H1 (cell line): ENCODE measurements at regions not wholly inside any gene's neighbourhood (a gene's known extent, or its start where the extent isn't known, plus 50 kb on each side); places are given as distances from the start of the nearest gene placed in this dataset.

Experiments used
- CTCF ChIA-PET: fragments of 300-600 bp; sonication (Branson Sonifier 250); formaldehyde crosslinking; loops from one replicate; lab custom pipeline; 2021; ENCODE audit not compliant: partially characterized antibody; lab: Charles Lee
- POLR2A ChIA-PET: fragments of 300-600 bp; sonication (Branson Sonifier 250); formaldehyde crosslinking; loops from one replicate; lab custom pipeline; 2021; ENCODE audit warnings: inconsistent platforms; ENCODE audit not compliant: partially characterized antibody; lab: Charles Lee
- DNase-seq, 2 experiments: peaks; one replicate each; pipeline versions ENCODE4 v3.0.0 to v3.0.0-alpha.2; 2010 to 2022; ENCODE audit warnings: low spot score in 2 of 2, low read depth in 1 of 2, mixed read lengths in 1 of 2
- FAIRE-seq: peaks from 2 replicates; lab custom pipeline; 2011; peaks lifted over from hg19 to GRCh38; lab: Jason Lieb, UNC
- H2AFZ ChIP-seq: 2 replicates; pipeline ENCODE4 v1.8.1; 2012; ENCODE audit warnings: low read length, inconsistent platforms
- H2AK5ac ChIP-seq: 2 replicates; pipeline ENCODE4 v1.6.1; 2013; ENCODE audit warnings: low read depth, low read length
- H2BK120ac ChIP-seq: replicated peaks from 2 replicates; pipeline ENCODE3; 2013; ENCODE audit warnings: low read depth, low read length, inconsistent platforms
- H2BK12ac ChIP-seq: 2 replicates; pipeline ENCODE4 v1.6.1; 2013; ENCODE audit warnings: low read depth, low read length
- H2BK15ac ChIP-seq: 2 replicates; pipeline ENCODE4 v1.6.1; 2013; ENCODE audit warnings: low read length
- H2BK20ac ChIP-seq: 2 replicates; pipeline ENCODE4 v1.6.1; 2013; ENCODE audit warnings: low read length
- H2BK5ac ChIP-seq: 2 replicates; pipeline ENCODE4 v1.6.1; 2013; ENCODE audit warnings: low read depth, low read length
- H3K14ac ChIP-seq: 2 replicates; pipeline ENCODE4 v1.6.1; 2013; ENCODE audit warnings: inconsistent platforms; ENCODE audit not compliant: insufficient read length
- H3K18ac ChIP-seq: 2 replicates; pipeline ENCODE4 v1.6.1; 2013; ENCODE audit warnings: low read length; ENCODE audit errors: extremely low read depth
- H3K23ac ChIP-seq: 2 replicates; pipeline ENCODE4 v1.6.1; 2013; ENCODE audit warnings: inconsistent platforms; ENCODE audit not compliant: insufficient read length
- H3K23me2 ChIP-seq: 2 replicates; pipeline ENCODE4 v1.6.1; 2013; ENCODE audit warnings: low read depth, low read length
- H3K27ac ChIP-seq: 2 replicates; pipeline ENCODE4 v1.6.1; 2011; ENCODE audit warnings: low read depth, low read length, inconsistent platforms
- H3K27me3 ChIP-seq, 4 experiments: replicated peaks in 1 of 4; 1 replicate in 1 of 4; 2 replicates in 3 of 4; pipeline versions ENCODE4 v1.6.1 to v1.8.1; 2011 to 2013; ENCODE audit warnings: low read length in 3 of 4, mild to moderate bottlenecking in 3 of 4, inconsistent platforms in 2 of 4, mixed read lengths in 2 of 4, moderate library complexity in 1 of 4; ENCODE audit not compliant: control insufficient read depth in 3 of 4, insufficient read depth in 3 of 4; ENCODE audit errors: extremely low read depth in 1 of 4
- H3K36me3 ChIP-seq, 4 experiments: 2 replicates each; pipeline versions ENCODE4 v1.6.1 to v1.8.1; 2011 to 2013; ENCODE audit warnings: mild to moderate bottlenecking in 4 of 4, low read length in 3 of 4, moderate library complexity in 2 of 4, control low read depth in 1 of 4, inconsistent platforms in 1 of 4; ENCODE audit not compliant: insufficient read depth in 4 of 4, control insufficient read depth in 2 of 4
- H3K4ac ChIP-seq: replicated peaks from 2 replicates; pipeline ENCODE3; 2013; ENCODE audit warnings: low read length, low read depth, mixed read lengths, inconsistent platforms; ENCODE audit not compliant: insufficient read length
- H3K4me1 ChIP-seq, 4 experiments: replicated peaks in 1 of 4; 1 replicate in 1 of 4; 2 replicates in 3 of 4; pipeline versions ENCODE4 v1.6.1 to v1.8.1; 2011 to 2013; ENCODE audit warnings: low read length in 3 of 4, inconsistent platforms in 2 of 4, mixed read lengths in 1 of 4; ENCODE audit not compliant: insufficient read depth in 4 of 4, control insufficient read depth in 3 of 4
- H3K4me2 ChIP-seq, 2 experiments: 2 replicates each; pipeline versions ENCODE4 v1.6.1 to v1.8.1; 2011 to 2013; ENCODE audit warnings: low read depth in 2 of 2, low read length in 2 of 2, control low read depth in 1 of 2, inconsistent platforms in 1 of 2, mild to moderate bottlenecking in 1 of 2; ENCODE audit not compliant: insufficient read depth in 1 of 2
- H3K4me3 ChIP-seq, 4 experiments: fragments of 200-600, 300-600 bp in 1 of 4; sonication (generic), shearing (Covaris generic), sonication (Bioruptor Twin) in 1 of 4; 2 replicates each; pipeline versions ENCODE4 v1.5.1 to v1.8.1; 2011 to 2016; ENCODE audit warnings: low read length in 4 of 4, low read depth in 3 of 4, control low read depth in 2 of 4, inconsistent platforms in 2 of 4, mild to moderate bottlenecking in 2 of 4, mixed read lengths in 1 of 4, moderate library complexity in 1 of 4; ENCODE audit not compliant: insufficient read depth in 2 of 4; ENCODE audit errors: extremely low read depth in 1 of 4
- H3K56ac ChIP-seq: replicated peaks from 2 replicates; pipeline ENCODE3; 2013; ENCODE audit warnings: low read depth, mild to moderate bottlenecking, mixed read lengths, low read length, inconsistent platforms; ENCODE audit not compliant: insufficient read length
- H3K79me1 ChIP-seq: 2 replicates; pipeline ENCODE4 v1.6.1; 2013; ENCODE audit warnings: low read depth, low read length, control low read depth
- H3K79me2 ChIP-seq, 2 experiments: 2 replicates each; pipeline versions ENCODE4 v1.6.1 to v1.8.1; 2012 to 2013; ENCODE audit warnings: low read length in 2 of 2, mild to moderate bottlenecking in 2 of 2, inconsistent platforms in 1 of 2; ENCODE audit not compliant: insufficient read depth in 2 of 2, control insufficient read depth in 1 of 2
- H3K9ac ChIP-seq, 4 experiments: replicated peaks in 1 of 4; 1 replicate in 1 of 4; 2 replicates in 3 of 4; pipeline versions ENCODE4 v1.6.1 to v1.8.1; 2011 to 2013; ENCODE audit warnings: low read depth in 3 of 4, low read length in 3 of 4, control low read depth in 2 of 4, mild to moderate bottlenecking in 2 of 4, moderate library complexity in 2 of 4, inconsistent platforms in 1 of 4; ENCODE audit errors: extremely low read depth in 1 of 4
- H3K9me3 ChIP-seq, 2 experiments: 2 replicates each; pipeline versions ENCODE4 v1.6.1 to v1.8.1; 2012 to 2013; ENCODE audit warnings: mild to moderate bottlenecking in 2 of 2, moderate library complexity in 2 of 2, control low read depth in 1 of 2, inconsistent platforms in 1 of 2, low read depth in 1 of 2, low read length in 1 of 2, mixed read lengths in 1 of 2; ENCODE audit not compliant: insufficient read depth in 2 of 2
- H4K20me1 ChIP-seq, 2 experiments: replicated peaks in 1 of 2; 2 replicates each; pipeline versions ENCODE3 to v1.8.1; 2011 to 2013; ENCODE audit warnings: inconsistent platforms in 2 of 2, low read length in 2 of 2, mild to moderate bottlenecking in 1 of 2; ENCODE audit not compliant: insufficient read depth in 2 of 2, control insufficient read depth in 1 of 2
- H4K5ac ChIP-seq: 2 replicates; pipeline ENCODE4 v1.6.1; 2013; ENCODE audit warnings: low read length, low read depth, mixed read lengths, inconsistent platforms; ENCODE audit not compliant: insufficient read length
- H4K8ac ChIP-seq: 2 replicates; pipeline ENCODE4 v1.8.0; 2013; ENCODE audit warnings: mild to moderate bottlenecking, moderate library complexity, low read length, inconsistent platforms; ENCODE audit not compliant: insufficient read depth; ENCODE audit errors: extremely low read depth
- H4K91ac ChIP-seq: replicated peaks from 2 replicates; pipeline ENCODE3; 2013; ENCODE audit warnings: low read length, mixed read lengths, inconsistent platforms; ENCODE audit not compliant: insufficient read length
- CHD1 ChIP-seq: IDR thresholded peaks from 2 replicates; pipeline ENCODE4 v1.6.1; 2012; ENCODE audit warnings: low read depth, low read length, improper control_type of control experiment
- CHD2 ChIP-seq: IDR thresholded peaks from 2 replicates; pipeline ENCODE4 v1.6.1; 2012; ENCODE audit warnings: low read length, improper control_type of control experiment
- CREB1 ChIP-seq: IDR thresholded peaks from 2 replicates; pipeline ENCODE4 v1.6.1; 2012; ENCODE audit warnings: inconsistent platforms
- CTBP2 ChIP-seq: IDR thresholded peaks from 2 replicates; pipeline ENCODE4 v1.7.0; 2011; ENCODE audit warnings: borderline replicate concordance, mild to moderate bottlenecking, moderate library complexity, mixed read lengths, low read length; ENCODE audit not compliant: insufficient read depth, insufficient read length
- HDAC6 ChIP-seq: IDR thresholded peaks from one replicate; pipeline ENCODE4 v1.7.1; 2012; ENCODE audit warnings: low read depth, mild to moderate bottlenecking, inconsistent platforms, low read length, moderate library complexity
- PHF8 ChIP-seq: fragments of 200-600 bp; sonication (generic); conservative IDR thresholded peaks from 2 replicates; pipeline ENCODE4 v1.7.1; 2012; ENCODE audit warnings: low read depth, mild to moderate bottlenecking, inconsistent platforms, low read length, moderate library complexity
- SIN3A ChIP-seq, 2 experiments: IDR thresholded peaks in 1 of 2; conservative IDR thresholded peaks in 1 of 2; 2 replicates each; pipeline ENCODE4 v1.6.1; 2011 to 2012; ENCODE audit warnings: low read length in 2 of 2, improper control_type of control experiment in 1 of 2, low read depth in 1 of 2, mild to moderate bottlenecking in 1 of 2
- SIRT6 ChIP-seq: IDR thresholded peaks from one replicate; pipeline ENCODE4 v1.7.1; 2012; ENCODE audit warnings: low read length, inconsistent platforms
- SP1 ChIP-seq: IDR thresholded peaks from 2 replicates; pipeline ENCODE4 v1.6.1; 2011; ENCODE audit warnings: low read depth, low read length
- SUZ12 ChIP-seq: fragments of 200-600 bp; sonication (generic); IDR thresholded peaks from 2 replicates; pipeline ENCODE4 v1.6.1; 2012; ENCODE audit warnings: mild to moderate bottlenecking, inconsistent platforms, low read length, moderate library complexity, mixed read lengths
- TAF7 ChIP-seq: optimal IDR thresholded peaks from 2 replicates; pipeline ENCODE3; 2011; ENCODE audit warnings: low read depth, mild to moderate bottlenecking, inconsistent platforms, low read length, moderate library complexity, borderline replicate concordance
- USF2 ChIP-seq: IDR thresholded peaks from 2 replicates; pipeline ENCODE4 v1.6.1; 2011; ENCODE audit warnings: low read length, improper control_type of control experiment
- WGBS, 2 experiments: shearing (Covaris generic) in 1 of 2; methylation state at CpG; one replicate each; pipeline versions ENCODE4 v1.1.6 to v1.1.7; 2013 to 2015; ENCODE audit warnings: low lambda C conversion rate in 2 of 2, mixed read lengths in 2 of 2, inconsistent platforms in 1 of 2, low coverage in 1 of 2, missing lambda C conversion rate in 1 of 2; ENCODE audit not compliant: insufficient replicate concordance in 2 of 2, insufficient coverage in 1 of 2, insufficient read length in 1 of 2; ENCODE audit errors: extremely low coverage in 1 of 2, missing lambda C conversion rate in 1 of 2; 5-methylcytosine and 5-hydroxymethylcytosine counted together

GRCh38 chr21:38989745-38990423 is 184.2 kb downstream of the ETS2 start:
- peak overlapping the region; percentile 68; the same call in 1 of the 2 replicates for H2BK12ac ChIP-seq
- H3K23me2 ChIP-seq = no peaks in the 10 kb centered on the region
- 0 out of 2 replicates have a peak overlapping the region, but pooled peaks have one; percentile 43 for H3K18ac ChIP-seq
- H3K27me3 ChIP-seq = no peaks in the 10 kb centered on the region
- no peak overlapping the region for H3K4me3 ChIP-seq
- peak overlapping the region; percentile 92; the same call in 1 of the 2 replicates for H2BK15ac ChIP-seq
- peak overlapping the region; percentile 48; the same call in 1 of the 2 replicates for H2BK20ac ChIP-seq
- H4K91ac ChIP-seq = no peak overlapping the region
- no peak overlapping the region for H3K23ac ChIP-seq
- H2BK5ac ChIP-seq = no peak overlapping the region
- H3K79me1 ChIP-seq = no peaks in the 10 kb centered on the region
- 0 out of 2 replicates have a peak overlapping the region, but pooled peaks have one; percentile 61 for H2AK5ac ChIP-seq
- H3K4ac ChIP-seq = no peak overlapping the region
- 73% methylated on average over 17 of the region's 17 CpGs; no CpG with 5 or more reads in 1 of the 2 experiments for WGBS, 2 experiments
- no peak overlapping the region for H3K56ac ChIP-seq
- H3K36me3 ChIP-seq = no peaks in the 10 kb centered on the region
- H2BK120ac ChIP-seq = no peak overlapping the region
- no peak overlapping the region for H2AFZ ChIP-seq
- no peak for DNase-seq
- H3K4me1 ChIP-seq = peaks cover 7 to 29% (median 24%) of the 10 kb centered on the region in 4 experiments
- ChIA-PET CTCF (interaction anchor here (0.8 to 2.2 kb wide), 13 partner anchors 8 to 148 kb away, joined by 3 to 11 read pairs (median 4); no protein-coding TSS in a partner anchor), POLR2A (interaction anchor here (1.6 kb wide), 1 partner anchor 8 kb away, joined by 4 read pairs; no protein-coding TSS in a partner anchor)
- H3K27ac ChIP-seq = no peak overlapping the region
- H4K5ac ChIP-seq = no peak overlapping the region
- H3K14ac ChIP-seq = no peak overlapping the region
- no peak overlapping the region for H3K9ac ChIP-seq
- no peak for FAIRE-seq
- no peak overlapping the region for H4K8ac ChIP-seq
- H3K9me3 ChIP-seq = no peaks in the 10 kb centered on the region
- H3K79me2 ChIP-seq = no peaks in the 10 kb centered on the region
- no peak overlapping the region for H3K4me2 ChIP-seq
- no peaks in the 10 kb centered on the region for H4K20me1 ChIP-seq
- TF ChIP-seq USF2 (no peak), HDAC6 (no peak), TAF7 (no peak), SP1 (no peak), CHD2 (no peak), SIRT6 (no peak), SIN3A (conservative IDR thresholded peaks at IDR 0.05 in 1 of 2, IDR thresholded peaks at IDR 0.05 in 1 of 2; ENCODE audit: low read depth in 1 of 2, low read length in 2 of 2) (no peak), CHD1 (no peak), CREB1 (no peak), CTBP2 (no peak), PHF8 (no peak), SUZ12 (no peak)
